Middle frontal gyrus (tissue), 1 donor: ENCODE measurements at regions not wholly inside any gene's neighbourhood (a gene's known extent, or its start where the extent isn't known, plus 50 kb on each side); places are given as distances from the start of the nearest gene placed in this dataset.
"Not testable (repeated sequence)": the region's sequence is repeated elsewhere in the genome, so short reads cannot be mapped to it uniquely, and the experiment has no call there.

Experiments used
- DNase-seq: peaks from one replicate; pipeline ENCODE4 v3.0.0-alpha.2; 2015; ENCODE audit warnings: low spot score; ENCODE audit errors: extremely low spot score

DNA sequence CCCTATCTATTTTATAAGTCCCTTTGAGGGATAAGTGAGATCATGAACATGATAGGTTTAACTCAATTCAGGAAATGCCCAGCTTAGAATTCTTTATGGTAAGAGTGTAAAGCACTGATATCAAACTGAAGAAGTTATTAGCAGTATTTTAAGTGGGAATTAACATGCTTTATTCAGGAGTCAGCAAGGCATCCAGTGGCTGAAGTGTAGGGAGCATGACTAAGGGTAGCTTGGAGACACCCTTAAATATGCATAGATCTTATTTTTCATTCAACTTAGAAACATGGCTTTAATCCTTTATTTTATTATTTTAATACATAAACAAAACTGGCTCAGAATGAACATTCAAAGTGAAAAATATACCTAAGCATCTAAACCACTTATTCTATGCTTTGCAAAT, 158.3 kb upstream of the LPP start:
- no peak for DNase-seq

DNA sequence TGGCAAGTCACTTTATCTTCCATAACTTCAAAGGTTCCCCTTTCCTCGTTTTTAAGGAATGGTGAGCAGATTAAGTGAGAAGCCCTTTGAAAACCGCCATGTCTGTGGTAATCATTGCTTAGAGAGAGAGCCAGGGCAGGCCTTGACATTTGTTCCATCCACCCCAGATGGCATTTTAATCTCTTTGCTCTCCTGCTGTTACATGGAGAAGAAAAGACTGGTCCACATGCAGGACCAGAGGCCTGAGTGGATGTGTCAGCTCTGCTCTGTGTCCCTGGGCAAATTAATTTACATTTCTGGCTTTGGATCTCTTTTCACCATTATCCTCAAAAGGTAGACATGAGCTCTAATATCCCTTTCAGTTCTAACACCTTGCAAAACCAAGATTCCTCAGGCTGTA, 157.3 kb upstream of the LPP start:
- no peak for DNase-seq

DNA sequence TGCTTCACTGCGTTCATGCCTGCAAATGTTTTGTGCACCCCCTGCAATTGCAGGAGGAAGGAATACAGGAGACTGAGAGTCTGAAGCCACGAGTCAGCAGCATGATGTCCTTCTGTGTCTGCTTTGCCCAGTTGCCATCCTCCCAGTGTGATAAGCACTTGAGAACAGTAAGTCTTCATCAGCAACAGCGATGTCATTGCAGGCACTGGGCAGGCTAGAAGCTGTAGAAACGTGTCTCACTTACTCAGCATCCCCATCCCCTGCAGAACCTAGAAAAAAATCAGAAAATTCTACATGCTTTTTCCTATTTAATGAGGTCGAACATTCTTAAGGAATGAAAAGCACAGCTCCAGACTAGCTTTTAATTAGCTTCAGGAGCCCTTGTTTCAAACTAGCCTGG, 156.5 kb upstream of the LPP start:
- no peak for DNase-seq

DNA sequence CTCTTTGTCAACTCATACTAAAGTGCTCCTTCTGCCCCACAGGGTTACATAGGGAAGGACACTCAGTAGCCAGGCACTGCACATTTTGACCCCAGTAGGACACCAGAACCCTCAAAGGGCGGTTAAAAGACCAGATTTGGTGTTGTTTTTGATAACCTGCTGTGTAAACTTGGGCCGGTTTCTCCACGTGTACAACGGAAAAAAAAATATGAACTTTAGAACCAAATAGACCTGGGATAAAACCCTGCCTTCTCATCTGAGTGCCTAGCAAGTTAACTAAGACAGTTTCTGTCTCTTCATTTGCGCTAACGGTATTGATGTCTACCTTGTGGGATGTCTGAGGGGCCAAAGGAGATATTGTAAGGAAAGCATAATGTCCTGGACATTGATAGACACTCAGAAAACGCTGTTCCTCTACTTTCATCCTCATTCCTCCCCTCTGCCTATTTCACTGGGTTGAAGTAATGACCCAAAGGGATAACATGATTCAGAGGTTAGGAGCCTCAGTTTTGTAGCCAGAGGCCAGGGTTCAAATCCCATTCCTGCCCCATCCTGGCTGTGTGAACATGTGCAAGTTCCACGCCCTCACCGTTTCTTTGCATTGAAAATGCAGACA, 155.9 kb upstream of the LPP start:
- DNase-seq = no peak

DNA sequence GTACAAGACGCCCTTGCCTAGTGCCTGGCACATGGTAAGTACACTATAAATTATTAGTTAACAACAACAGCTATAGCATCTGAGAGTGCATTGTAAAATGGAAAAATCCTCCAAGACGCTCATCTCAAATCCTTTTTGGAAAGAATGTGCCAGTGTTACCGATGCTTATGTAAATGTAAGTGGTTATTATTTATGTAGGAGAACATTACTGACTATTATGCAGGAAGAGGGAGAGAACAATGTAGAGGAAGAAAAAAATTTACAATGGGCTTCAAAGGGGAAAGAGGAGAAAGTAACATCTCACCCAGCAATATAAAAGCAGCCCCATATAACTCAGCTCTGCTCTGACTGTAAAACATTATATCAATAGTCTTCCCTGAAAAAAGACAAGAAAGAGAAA, 155.3 kb upstream of the LPP start:
- DNase-seq = no peak

DNA sequence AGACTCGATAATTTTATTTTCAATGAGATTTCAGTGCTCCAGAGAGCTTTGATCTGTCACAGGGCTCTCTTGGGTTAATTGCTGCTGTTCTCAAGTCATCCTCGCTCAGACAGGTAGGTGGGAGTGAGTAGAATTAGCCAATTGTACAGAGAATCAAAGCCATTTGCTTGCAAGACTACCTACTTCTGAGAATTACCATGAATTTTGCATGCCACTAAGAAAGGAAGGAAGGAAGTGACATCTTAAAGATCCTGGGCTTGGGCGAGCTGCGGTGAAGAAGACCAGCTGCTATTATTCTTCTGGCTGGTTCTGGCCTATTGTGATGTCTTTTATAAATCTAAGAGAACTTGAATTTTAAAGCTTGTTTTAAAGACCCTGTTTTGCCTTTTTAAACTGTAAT, 154.1 kb upstream of the LPP start:
- no peak for DNase-seq

DNA sequence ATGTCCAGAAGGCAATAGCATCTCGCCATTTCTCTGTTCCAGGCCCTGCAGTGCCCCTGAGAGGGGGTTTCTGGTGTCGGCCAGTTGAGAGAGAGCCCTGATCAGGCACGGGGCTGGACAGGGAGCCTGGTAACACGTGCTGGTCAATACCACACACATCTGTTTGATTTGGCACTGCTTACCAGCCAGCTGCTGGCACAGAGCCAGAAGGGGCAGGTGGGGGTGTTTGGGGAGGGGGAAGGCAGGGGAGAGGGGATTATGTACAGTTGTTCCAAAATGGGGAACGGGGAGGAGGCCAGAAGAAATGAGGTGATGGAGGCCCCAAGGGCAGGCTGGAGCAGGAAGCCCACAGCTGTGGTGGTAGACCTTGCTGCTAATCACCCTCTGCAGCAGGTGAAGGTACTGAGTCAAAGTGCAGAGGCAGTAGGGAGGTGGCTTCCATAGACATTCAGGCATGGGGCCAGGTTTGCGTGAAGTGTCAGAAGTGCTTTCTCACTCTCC, 153.5 kb upstream of the LPP start:
- DNase-seq = no peak

DNA sequence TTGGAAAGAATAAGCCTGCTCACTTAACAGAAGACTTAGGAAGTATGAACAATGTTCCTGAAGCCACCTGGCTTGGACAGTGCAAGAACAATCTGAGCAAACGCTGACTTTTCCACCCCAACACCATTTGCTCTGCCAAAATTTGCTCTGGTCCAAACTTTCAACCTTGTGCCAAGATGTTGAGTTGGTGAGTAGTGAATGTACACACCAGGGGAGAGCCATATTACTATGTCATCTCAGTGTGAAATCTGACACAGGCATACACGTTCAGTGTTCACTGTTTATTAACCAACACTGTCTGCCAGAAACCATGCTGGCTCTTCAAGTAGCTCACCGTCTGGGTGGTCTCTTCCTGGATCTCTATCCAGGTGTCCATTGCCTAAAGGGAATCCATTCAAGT, 152.9 kb upstream of the LPP start:
- no peak for DNase-seq

DNA sequence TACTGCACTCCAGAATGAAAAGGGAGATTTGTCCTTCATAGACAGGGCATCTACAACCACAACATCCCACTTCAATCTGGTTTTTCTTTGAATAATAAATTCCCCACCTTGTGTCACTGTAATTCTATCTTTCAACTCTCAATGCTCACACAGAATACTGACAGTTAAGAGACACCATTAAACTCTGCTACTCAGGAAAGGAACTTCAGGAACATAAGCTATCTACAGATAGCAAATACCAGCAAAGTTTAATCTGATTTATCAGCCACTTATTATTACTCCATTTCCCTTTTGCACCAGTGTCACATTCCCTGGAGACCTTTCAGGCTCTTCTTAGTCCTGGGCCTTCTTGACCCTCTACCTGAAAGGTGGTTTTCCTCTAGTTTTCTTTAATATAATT, 152.0 kb upstream of the LPP start:
- no peak for DNase-seq

DNA sequence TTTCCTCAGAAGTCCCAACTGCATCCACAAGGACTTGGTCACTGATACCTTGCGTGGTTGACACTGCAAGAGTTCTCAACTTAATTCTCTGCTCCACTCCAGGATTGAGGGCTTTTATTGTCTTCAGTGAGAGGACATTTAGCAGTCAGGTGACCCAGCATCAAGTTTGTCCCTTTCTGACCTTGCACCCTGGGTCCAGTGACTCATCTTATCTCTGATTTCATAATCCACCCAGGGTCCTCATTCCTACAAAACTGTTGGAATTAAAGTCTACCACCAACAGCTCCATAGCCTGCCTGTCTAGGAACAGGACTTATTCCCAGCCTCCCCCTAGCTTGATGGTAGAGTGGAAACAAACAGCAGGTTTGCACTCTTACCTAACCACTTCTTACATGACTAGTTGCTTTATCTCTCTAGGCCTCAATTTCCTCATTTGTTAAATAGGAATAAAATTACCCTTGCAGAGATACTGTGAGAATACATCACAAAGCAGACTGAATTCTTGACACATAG, 151.3 kb upstream of the LPP start:
- no peak for DNase-seq

DNA sequence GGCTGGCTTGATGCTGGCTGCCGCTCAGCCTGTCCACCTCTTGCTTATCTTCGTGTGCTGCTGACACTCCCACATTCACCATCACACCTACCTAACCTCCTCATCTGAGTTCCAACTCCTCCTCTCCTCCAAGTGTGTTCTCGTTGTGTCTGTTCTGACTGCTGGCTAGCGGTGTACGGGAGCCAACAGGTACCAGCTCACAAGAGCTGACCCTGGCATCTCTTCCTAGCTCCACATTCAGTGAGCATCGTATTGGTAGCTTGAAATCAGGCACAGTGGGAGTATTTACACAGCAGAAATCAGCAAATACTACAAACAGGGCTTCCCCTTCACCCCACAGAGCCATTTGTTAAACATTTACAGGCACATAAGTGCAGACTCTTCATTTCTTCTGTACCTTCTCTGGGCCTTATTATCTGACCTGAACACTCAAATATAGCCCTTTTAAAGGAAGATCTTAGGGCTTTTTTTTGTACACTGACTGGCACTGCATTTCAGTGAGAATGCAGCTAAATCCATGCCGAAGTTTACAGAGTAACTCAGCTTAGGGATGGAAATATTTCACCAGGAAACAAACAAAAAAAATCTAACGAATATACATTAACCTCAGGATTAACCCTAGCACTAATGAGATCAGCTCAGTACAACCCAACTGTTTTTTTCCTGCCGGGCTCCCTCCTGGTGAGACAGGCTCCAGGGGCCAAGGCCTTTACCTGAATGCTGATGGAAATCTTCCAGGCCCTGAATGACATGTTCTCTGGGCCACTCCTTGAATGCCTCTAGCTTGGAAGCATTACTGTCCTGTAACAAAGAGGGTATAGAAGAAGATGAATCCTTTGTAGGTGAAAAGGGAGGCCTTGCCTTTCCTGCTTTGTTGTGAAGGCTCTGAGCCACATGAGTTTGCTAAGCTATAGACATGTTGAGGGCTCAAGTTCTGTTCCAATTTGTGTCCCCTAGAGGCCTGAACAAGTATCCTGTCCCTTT, 150.5 kb upstream of the LPP start:
- DNase-seq = no peak

DNA sequence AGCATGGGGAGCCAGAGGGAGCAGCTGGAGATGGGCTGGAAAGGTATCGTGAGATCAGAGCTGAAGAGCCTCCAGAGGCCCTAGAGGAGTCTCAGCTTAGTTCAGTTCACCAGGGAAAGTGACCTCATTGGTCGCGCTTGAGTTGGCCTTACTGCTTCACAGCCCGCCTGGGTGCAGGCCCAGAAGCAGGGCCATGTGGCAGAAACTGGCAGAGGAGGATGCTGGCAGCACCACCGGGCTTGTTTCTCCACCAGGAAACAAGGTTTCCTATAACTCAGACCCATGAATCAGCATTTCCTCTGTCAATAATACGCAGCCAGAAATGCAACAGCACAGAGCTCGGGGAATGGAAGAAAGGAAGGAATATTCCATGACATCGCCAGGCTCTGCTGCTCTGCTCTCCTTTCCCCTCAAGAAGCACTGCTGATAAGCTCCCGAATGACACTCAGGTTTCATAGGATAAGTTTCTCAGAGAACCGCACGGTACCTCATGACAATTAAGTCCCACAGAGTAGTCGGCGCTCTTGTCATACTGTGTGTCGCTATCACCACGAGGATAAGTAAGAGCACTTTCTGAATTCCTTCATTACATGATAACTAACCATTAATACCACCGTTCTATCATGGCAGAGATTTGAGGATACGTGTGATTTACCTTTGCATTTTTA, 147.1 kb upstream of the LPP start:
- DNase-seq = no peak

DNA sequence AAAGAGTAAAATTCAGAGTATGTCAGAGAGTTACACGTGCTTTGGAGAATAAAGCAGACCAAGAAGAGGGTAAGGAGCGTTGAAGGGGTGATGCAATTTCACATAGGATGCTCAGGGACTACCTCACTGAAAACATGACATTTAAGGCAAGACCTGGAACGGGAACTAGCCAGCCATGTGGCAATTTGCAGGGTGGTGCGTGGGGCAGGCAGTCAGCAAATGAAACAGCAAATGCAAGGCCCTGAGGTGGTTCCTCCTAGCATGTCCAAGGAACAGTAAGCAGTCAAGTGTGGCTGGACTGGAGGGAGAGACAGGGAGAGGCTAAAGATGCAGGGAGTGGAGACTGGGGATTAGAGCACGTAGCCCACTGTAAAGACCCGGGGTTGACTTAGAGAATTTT, 146.1 kb upstream of the LPP start:
- DNase-seq = no peak

DNA sequence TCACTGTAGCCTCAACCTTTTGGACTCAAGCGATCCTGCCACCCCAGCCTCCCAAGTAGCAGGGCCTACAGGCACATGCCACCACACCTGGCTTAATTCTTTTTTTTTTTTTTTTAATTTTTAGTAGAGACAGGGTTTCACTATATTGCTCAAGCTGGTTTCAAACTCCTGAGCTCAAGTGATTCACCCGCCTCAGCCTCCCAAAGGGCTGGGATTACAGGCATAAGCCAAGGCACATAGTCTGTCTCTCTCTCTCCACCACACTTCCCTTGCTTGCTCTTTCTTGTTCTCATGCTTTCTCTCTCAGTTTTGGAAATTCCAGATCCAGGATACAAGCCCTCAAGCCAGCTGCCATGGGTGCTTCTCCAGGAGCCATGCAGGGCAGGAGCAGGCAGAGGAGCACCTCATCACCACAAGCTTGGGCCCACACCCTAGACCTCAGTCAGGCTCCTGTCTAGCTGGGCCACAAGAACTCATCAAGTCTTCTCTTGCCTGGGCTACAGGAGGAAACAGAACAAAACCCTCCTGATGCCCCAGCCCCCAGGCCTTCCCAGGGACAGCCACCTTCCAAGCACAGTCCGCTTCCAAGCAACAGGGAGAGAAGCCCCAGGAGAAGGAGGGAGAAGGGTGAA, 145.3 kb upstream of the LPP start:
- no peak for DNase-seq

DNA sequence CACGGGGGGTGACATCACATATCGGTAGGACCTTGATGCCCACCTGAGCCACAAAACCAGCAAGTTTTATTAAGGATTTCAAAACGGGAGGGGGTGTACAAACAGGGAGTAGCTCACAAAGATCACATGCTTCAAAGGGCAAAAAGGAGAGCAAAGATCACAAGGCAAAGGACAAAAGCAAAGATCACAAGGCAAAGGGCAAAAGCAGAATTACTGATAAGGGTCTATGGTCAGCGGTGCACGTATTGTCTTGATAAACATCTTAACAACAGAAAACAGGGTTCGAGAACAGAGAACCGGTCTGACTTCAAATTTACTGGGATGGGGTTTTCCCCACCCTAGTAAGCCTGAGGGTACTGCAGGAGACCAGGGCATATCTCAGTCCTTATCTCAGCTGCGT, 143.5 kb upstream of the LPP start:
- DNase-seq = no peak

DNA sequence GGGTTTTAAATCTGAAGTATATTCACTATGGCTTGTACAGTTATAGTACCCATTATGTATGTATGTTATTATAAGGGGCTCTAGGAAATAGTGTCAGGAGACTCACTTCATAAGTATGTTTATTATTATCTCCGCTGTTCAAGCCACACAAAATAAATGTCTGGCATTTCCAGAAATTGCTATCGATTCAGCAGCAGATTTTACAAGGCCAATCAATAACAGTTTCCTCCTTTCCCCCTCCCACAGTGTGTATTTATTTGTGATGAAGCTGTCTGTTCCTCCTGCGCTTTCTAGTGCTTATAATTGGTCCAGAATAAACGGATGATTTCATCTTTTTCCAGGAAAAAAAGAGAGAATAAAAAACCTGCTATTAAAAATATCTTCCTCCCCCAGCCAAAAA, 134.2 kb upstream of the LPP start:
- no peak for DNase-seq

DNA sequence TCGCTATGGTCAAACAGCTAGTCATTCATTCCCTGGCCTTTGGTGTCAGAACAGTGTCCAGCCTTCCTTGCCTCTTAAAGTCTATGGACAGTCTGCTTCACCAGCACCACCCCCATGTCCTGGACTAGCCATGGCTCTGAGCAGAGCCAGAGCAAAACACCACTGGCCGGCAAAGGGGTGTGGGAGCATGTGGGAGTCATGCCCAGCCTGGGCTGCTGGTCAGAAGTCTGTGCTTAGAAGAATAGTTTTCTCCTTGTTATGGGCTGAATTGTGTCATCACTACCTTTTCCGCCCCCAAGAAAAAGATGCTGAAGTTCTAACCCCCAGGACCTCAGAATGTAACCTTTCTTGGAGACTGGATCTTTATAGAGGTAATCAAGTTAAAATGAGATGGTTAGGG, 132.9 kb upstream of the LPP start:
- DNase-seq = no peak

DNA sequence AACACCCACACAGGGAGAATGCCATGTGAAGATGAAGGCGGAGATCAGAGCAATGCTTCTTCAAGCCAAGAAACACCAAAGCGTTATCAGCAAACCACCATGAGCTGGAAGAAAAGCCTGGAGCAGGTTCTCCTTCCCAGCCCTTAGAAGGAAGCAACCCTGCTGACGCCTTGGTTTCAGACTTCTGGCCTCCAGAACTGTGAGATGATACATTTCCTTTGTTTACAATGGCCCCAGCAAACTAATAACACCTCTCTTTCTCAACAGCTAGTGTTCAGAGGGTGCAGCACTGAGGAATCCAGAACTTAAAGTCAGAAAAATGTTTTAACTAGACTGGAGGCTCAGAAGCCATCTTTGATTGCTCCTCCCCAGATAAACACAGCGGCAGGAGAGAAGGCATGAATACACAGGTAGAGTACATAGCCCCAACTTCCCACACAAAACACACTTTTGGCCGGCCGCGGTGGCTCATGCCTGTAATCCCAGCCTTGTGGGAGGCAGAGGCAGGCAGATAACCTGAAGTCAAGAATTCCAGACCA, 132.4 kb upstream of the LPP start:
- no peak for DNase-seq

DNA sequence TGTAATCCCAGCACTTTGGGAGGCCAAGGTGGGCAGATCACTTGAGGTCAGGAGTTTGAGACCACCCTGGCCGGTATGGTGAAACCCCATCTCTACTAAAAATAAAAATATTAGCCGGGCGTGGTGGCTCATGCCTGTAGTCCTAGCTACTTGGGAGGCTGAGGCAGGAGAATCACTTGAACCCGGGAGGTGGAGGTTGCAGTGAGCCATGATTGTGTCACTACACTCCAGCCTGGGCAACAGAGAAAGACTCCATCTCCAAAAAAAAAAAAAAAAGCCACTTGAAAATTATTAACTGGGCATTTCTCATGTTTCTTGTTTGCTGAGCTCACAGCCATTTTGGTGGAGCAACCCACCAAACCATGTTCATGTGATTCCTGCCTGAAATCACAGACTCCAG, 131.1 kb upstream of the LPP start:
- not testable (repeated sequence) for DNase-seq

DNA sequence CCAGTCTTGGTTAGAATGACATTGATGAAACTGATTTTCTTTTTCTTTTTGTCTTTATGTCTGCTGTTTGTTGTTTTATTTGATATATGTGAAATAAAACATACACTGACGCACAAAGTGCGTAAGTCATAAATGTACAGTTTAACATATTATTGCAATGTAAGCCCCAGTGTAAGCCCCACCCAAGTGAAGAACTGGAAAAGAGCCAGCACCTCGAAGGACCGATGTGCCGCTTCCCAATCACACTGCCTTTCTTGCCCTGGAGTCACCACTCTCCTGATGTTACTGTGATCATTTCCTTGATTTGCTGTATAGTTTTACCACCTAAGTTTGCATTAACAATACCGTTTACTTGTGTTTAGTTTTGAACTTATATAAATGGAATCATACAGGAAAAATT, 128.4 kb upstream of the LPP start:
- DNase-seq = no peak
